NCI-H69 (cell line): ENCODE measurements at regions not wholly inside any gene's neighbourhood (a gene's known extent, or its start where the extent isn't known, plus 50 kb on each side); places are given as distances from the start of the nearest gene placed in this dataset.

Experiments used
- DNase-seq: peaks from one replicate; lab custom pipeline; 2025; lab: John Stamatoyannopoulos, UW

DNA sequence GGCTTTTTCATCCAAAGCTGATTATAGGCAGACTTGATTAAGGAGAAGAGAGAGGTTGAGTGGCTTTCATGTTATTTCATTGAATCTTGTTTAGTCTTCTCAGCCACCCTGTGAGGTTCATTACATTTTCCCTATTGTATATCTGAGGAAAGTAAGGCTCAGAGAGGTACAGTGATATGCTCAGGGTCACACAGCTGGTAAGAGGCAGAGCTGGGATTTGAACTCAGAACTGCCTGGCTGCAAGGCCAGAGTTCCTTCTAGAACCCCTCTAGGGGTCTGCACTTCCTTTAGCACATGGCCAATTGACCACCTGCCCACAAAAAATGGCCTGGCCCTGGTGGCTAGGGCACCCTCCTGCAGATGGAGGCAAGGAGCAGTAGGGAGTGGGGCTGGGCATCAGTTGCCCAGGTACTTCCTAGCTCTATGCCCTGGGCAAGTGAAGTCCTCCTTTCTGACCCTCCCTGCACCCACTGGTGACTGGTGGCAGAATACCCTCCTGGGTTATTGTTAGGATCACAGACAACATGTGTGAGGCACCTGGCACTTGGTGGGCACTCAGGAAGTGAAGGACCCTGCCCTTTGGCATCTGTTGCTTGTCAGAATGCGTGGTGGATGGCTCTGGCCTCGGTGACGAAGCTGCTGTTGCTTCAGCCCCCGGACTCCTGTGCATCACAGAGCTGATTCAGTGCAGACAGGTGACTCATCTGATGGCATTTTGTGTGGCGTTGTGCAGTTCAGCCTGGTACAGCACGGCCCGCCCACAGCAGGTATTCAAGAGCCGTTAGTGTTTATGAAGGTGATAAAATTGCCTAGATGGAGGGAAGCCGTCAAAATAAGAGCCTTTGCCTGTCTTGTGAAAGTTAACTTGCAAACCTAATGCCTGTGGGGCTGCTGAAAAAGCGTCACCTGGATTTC, 115.8 kb downstream of the SLC25A47 start:
- peak; percentile 58 for DNase-seq

DNA sequence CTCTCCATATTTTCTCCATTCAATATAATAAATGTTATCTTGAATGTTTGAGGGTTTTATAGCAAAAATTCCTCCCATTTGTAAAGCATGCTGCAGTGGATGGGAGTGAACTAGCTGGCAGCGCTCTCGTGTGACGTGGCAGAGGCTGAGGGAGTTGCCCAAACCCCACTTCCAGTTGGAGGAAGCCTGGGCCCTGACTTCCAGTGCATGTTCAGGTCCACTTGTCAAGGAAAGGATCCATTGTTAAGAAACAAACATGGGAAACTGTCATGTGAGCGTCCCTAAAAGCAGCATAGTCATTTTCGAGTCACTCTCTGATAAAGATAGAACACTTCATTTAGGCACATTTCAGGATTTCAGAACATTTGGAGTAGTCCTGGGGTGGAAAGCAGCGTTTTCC, 116.6 kb downstream of the SLC25A47 start:
- DNase-seq, result no peak

DNA sequence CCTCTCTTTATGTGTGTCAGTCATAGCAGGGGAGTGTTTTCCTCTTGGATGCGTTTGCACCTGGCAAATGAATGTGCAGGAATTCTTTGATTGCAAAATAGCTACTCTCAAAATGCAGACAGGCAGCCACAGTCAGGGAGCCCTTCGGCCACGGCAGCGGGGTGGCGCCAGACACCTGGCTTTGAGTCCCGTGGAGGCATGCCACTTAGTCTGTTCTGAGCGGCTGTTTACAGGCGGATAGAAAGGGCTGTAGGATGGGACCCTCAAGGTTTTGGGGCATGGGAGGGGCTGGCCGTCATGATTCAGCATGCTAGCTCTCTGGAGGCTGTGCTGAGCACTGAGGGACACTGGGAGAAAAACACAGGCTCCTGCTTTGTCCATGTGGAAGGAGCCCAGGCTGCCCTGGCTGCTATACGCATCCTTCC, 117.1 kb downstream of the SLC25A47 start:
- DNase-seq, result peak; percentile 87

DNA sequence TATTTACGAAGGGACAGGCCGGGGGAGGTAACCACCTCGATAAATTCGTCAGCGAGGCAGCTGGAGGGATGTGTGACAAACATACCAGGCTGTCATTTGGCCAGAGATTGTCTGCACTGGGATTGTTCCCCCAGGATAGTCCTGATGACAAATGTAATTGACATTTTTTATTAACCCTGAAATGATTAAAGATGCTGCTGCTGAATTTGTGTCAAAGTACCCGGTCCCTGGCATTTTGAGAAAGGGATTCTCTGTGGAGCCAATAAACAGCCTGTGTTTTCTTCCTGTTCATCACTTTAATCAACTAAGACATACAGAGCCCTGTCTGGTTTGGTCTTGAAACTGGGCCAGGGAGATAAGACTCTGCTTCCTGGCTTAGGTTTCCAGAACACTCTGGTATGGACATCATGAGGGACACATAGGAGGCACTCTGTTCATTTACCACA, 117.6 kb downstream of the SLC25A47 start:
- no peak for DNase-seq

DNA sequence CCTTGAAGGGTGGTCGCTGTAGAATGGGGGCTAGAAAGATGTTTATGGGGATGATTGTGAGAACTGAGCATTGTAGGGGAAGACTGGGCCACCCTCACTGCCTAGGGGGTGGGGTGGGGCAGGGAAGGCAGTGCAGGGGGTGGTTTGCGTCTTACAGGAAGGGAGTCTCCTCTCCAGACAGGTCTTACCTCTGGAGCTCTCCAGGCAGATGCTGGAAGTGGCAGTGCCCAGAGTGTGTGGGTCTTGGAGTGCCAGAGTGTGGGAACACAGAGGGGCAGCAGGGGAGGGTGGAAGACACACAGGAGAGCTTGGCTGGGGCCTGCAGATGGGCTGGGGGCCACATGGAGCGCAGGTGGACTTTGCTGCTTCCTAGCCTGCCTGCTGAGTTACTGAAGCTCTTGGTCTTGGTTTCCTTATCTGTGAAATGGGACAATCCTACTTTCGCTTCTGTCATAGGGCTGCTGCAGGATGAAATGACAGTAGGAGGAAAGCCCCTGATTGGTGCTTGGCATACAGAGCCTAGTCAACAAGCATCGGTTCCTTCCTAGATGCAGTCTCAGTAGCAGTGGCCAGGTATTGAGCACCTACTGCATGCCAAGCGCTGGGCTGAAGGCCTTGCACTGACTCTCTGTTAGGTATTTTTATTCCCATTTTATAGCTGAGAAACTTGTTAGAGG, 118.3 kb downstream of the SLC25A47 start:
- DNase-seq, result no peak

DNA sequence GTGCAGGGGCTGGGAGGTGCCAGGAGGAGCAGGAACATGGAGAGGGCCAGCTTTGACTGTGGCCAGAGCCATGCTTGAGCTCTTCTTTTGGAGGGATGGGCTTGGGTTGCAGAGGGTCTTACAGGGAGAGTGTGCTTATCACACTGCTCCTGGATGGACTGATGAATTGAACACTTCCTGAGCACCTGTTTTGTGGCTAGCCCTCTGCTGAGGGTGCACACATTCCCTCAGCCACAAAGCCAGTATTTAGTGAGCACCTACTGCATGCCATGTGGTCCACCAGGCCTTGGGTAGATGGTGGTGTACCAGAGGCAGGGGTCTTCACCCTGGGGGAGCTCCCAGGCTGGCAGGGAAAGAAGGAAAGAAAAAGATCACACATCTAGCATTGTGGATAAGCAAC, 118.9 kb downstream of the SLC25A47 start:
- DNase-seq, result no peak

DNA sequence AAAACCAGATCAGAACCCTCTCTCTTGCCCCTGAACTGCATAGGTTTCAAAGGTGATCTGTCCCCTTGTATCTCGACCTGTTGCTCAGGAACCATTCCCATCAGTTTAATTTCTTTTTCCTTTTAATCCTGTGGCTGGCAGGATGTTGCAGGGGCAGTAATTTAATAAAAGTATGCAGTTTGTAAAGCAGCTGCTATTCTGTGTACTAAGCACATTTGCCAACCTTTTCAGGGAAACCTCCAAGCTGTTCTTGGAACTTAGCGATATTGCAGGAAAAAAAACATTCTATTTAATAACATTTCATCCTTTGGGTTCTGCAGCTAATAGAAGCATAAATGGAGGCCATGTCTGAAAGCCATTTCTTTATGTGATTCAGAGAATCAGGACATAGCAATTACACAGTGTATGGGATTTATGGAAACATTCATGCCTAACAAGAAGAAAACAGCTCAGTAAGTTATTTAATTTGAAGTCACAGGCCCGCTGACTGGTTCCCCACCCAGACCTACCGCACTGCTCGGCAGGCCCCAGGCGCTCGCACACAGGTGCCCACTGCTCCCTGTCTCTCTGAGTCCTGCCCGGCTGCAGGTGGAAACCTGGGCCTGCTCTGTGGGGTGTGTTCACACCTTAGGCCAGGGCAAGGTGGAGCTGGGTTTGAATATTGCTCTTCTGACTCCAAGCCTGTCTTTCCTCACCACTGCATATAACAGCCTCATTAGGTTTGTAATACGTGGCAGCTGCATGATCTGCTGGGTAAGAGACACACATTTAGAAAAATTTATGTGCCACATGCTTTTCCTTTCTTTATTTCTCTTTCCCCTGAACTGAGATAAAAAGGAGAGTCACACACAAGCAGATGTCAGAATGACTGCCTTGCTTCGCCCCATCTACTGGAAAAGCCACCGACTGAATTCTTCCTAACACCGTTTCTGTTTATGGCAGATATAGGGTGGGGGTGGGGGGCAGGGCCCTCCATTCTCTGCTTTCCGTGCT, 119.7 kb downstream of the SLC25A47 start:
- DNase-seq, result no peak

DNA sequence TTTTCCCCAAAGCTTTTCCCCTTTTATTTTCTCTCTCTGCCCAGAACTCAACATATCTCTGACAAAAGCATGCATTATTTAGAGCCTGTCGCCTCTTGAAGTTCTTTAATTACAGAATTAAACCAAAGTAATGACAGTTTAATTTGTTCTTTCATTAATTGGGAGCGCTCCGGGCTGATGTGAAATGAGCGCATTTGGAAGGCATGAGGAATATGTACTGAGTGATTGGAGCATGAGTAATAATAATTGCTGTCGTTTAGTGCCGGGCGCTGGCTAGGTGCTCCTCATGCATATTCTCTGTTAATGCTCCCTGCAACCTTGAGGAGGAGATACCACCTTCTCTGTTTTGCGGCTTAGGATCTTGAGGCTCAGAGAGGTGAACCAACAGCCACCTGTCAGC, 120.5 kb downstream of the SLC25A47 start:
- no peak for DNase-seq

DNA sequence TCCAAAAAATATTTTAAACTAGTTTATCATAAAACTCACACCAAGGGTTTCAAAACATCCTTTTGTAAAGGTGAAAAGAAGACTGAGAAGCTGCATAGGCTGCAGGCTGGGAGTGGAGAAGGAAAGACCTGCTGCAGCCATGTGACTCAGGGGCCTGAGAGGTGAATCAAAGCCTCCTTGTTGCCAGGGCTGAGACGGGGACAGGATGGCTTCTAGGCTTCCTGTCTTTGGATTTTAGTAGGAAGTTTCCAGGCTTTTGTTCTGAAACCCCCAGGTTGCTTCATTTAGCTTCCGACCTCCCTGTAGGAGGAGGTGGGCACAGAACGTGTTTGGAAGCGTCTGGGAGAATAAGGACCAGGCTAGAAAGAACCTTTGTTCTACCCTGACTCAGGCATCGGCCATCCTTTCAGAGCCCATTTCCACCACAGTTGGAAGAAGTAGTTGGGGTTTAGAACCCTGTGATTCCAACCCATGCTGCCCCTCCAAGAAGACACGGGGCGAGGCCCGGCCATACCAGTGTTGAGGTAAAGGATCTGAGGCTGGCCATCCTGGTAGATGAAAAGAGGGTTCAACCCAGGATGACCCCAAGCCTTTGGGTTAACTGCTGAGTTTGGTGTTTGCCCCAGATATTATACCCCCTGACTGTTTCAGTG, 122.4 kb downstream of the SLC25A47 start:
- DNase-seq, result no peak

DNA sequence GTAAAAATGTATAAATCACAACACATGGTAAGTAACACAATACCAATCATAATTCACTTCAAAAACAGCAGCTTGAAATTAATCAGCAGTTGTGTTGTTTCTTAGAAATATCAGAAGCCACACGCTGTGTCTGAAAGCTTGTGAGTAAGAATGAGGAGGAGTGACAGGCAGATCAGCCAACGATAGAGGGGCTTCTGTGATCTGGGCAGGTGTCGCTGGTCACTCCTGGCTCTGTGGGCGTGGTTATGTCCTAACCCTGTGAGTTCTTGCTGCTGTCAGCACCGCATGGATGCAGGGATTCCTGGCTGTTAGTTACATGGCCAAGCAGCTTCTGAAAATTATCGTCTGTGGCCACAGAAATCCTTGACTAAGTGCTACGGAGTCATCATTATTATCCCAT, 123.4 kb downstream of the SLC25A47 start:
- peak; percentile 38 for DNase-seq

DNA sequence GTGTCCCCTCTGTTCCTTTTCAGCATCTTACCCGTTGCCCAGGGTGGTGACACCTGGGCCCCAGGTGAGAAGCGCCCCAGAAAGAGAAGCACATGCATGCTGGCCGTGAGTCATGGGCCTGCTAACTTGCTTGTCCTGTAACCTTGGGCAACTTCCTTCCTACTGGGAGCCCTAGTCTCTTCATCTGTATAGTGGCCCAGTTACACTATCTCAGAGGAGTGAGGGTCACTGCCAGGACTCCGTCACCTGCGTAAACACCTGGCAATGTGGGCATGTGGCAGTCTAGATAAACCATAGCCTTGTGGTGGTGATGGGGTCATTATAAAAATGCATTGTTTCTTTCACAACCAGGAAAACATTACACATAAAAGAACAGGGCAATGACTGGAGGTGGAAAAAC, 125.2 kb downstream of the SLC25A47 start:
- no peak for DNase-seq

DNA sequence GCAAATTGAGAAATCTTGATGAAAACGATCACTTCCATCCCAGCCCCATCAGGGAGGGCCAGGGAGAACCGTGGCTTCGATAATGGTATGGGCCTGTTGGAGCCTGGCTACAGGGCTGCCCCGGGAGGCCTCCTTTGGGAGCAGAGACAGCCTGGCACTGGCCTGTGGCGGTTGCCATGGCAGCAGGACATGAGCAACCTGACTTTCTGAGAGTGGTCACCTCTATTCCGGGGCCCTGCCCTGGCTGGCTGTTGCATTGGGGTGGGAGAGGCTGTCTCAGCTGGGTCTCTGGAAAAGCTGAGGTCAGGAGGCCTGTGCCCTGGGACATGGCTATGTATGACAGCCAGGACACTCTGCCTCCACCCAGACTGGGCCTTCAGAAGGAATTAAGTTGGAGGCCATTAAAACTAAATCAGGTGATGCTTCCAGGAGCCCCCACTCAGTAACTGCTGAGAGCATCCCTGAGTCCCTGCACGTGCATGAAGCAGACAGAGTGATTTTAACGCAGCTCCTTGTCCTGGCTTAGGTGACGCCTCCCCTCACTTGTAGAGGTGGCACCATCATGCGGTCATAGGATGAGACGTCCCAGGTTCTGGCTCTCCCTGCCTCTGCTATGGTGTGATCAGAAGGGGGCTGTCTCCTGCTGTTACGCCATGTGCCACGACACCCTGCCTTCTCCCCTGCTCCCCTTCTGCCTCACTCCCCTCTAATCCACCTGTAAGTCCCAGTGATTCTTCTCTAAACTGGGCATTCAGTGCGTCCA, 126.3 kb downstream of the SLC25A47 start:
- DNase-seq, result peak; percentile 20

DNA sequence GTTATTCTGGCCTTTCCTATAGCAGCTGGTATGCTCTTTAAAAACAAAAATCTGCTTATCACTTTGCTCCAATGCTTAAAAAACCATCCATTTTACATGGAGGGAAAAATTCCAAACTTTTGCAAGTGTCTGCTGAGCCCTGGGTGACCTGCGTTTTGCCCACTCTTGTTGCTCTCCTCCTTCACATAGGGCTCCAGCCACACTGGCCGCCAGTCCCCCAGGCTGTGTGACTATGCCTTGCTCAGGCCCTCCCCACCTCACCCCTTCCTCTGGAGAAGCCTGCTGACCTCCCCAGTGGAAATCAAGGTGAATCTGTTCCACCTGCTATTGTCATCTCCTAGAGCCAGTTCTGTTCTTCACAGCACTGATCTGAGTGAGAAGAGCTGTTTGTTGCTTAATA, 126.9 kb downstream of the SLC25A47 start:
- no peak for DNase-seq

DNA sequence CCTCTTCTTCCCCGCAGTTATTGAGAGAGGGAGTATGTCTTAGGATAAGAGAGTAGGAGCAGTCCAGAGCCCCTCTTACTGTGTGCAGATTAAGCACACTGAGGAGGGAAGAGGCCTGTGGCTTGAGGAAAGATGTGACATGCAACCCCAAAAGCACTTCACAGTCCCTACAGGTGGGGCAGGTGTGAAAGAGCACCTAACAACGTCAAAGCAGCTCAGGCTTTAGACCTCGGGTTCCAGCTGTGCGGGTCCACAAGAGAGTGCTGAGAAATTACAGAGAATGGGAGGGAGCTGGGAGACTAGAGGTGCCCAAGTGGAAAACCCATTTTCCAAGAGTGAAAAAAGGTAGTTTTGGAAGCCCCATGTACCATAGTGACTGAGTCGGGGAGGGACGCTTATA, 127.6 kb downstream of the SLC25A47 start:
- no peak for DNase-seq

DNA sequence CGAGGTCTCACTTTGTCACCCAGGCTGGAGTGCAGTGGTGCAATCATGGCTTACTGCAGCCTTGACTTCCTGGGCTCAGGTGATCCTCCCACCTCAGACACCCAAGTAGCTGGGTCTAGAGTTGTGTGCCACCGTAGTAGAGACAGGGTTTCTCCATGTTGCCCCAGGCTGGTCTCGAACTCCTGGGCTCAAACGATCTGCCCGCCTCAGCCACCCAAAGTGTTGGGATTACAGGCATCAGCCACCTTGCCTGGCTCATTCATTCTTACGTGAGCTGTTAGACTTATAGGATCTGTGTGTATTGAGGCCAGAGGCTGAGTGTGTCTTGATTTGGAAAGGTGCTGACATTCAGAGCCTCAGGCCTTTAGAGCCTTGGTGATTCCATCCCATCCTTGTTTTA, 128.1 kb downstream of the SLC25A47 start:
- DNase-seq, result no peak

DNA sequence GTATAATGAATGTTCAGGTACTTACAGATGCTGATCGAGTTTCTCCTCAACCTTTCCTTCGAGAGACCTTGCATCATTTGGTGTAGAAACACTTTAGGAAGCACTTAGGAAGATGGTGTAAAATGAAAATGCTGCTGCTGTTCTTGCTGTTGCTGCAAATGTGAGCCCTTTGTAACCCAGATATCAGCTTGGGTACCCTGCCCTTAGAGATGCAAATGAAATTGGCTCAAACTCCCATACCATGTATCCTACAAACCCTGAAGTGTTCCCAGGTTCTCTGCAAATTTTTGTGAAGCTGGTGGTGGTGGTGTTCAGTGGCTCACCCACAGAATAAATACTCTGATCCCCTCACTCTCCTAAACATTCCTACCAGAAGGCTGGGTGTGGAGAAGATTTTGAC, 130.8 kb downstream of the SLC25A47 start:
- no peak for DNase-seq

DNA sequence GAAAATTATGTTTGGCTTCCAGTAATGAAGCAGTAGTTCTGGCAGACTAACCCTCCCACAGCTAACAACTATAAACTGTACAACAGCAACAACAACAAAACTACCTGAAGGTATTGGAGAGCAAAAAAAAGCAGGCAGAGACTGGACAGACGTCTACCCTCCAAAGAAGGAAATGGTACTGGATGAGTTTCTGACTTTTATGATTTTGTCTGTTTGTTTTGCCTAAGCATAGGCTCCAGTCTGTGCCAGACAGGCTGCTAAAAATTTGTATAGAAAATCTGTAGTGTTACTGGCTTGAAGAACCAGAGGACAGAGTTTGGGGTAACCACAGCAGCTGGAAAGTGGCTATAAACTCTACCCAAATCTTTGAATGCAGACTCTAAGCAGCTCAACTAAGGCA, 131.3 kb downstream of the SLC25A47 start:
- DNase-seq, result no peak

DNA sequence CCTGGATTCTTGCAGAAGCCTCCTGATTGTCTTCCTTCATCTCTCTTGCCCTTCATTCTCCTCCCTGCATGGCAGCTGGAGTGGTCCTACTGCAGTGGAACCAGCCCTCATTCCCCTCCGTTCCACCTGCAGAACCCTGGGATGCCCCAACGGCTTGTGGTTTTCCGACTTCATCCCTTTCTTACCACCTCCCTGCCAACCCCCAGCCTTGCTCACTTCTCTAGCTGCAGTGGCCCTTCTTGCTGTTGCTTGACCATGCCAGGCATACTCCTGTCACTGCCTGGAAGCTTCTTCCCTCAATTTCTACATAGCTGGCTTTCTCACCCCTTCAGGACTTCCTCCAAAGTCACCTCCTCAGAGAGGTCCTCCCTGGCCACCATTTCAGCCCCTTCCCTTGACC, 123.3 kb downstream of the BEGAIN start:
- no peak for DNase-seq

DNA sequence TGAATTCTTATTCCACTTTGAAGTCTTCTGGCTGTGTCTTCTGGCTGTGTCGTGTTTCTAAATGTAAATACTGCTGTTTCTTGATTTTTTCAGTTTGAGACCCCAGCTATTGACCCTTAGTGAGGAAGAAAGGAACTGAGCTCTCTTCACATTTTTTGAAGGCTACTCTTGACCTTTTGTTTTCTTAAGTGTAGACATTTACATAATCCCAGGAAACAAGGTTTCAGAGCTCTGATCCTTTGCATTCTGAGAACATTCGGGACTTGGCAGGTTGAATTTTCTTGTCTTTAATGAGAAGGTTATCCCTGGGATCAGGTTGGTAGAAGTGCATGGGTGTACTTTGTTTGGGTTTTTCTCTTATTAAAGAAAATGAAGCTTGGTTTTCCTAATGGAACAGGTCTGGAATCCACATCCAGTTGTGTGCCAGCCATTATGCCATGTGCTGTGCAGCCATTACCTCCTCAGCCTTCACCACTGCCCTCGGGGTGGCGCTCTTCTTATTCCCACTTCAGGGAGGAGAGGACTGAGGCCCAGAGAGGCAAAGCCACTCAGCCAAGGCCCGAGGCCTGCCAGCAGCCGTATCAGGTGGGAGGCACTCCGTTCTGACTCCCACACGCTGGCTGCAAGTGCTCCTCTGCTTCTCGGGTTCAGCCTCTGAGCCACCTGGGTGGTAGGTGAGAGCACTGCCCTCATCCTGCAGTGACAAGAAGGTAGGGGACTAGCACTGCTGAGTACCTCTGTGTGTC, 120.9 kb downstream of the BEGAIN start:
- DNase-seq, result peak; percentile 53
